VCaP (cell line): ENCODE measurements at regions not wholly inside any gene's neighbourhood (a gene's known extent, or its start where the extent isn't known, plus 50 kb on each side); places are given as distances from the start of the nearest gene placed in this dataset.
"Not testable (repeated sequence)": the region's sequence is repeated elsewhere in the genome, so short reads cannot be mapped to it uniquely, and the experiment has no call there.

Experiments
- H3K27ac ChIP-seq: fragments of 450-650 bp; 2 replicates; pipeline ENCODE4 v1.5.1; 2017
- CTCF ChIP-seq: fragments of 450-650 bp; conservative IDR thresholded peaks from 2 replicates; pipeline ENCODE4 v1.5.1; 2017; ENCODE audit warnings: mild to moderate bottlenecking, moderate library complexity

GRCh38 chr1:65082346-65083040, 65.5 kb upstream of the AK4 start:
- TF ChIP-seq CTCF: no peak
- no peak overlapping the region for H3K27ac ChIP-seq

- H3K27ac ChIP-seq: no peak overlapping the region
- TF ChIP-seq CTCF: no peak
Observed at GRCh38 chr1:65083263-65083896, 64.6 kb upstream of the AK4 start.

GRCh38 chr1:65084066-65084465, 63.9 kb upstream of the AK4 start:
- no peak overlapping the region for H3K27ac ChIP-seq
- TF ChIP-seq CTCF: no peak

GRCh38 chr1:65087519-65087918, 60.5 kb upstream of the AK4 start:
- not testable (repeated sequence) for H3K27ac ChIP-seq

GRCh38 chr1:65090406-65090805, 57.6 kb upstream of the AK4 start:
- TF ChIP-seq CTCF: no peak
- no peak overlapping the region for H3K27ac ChIP-seq

- no peak overlapping the region for H3K27ac ChIP-seq
- no peak for TF ChIP-seq CTCF
Observed at GRCh38 chr1:65092691-65093090, 55.3 kb upstream of the AK4 start.

DNA sequence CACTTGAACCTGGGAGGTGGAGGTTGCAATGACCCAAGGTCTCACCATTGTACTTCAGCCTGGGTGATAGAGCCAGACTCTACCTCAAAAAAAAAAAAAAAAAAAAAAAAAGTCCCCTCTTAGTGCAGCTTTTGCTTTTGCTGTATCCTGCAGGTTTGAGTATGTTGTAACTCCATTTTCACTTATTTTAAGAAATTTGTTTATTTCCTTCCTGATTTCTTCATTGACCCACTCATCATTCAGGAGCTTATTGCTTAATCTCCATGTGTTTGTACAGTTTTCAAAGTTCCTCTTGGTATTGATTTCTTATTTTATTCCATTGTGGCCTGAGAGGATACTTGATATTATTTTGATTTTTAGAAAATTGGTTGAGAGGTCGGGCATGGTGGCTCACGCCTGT, 50.9 kb upstream of the AK4 start:
- no peak for TF ChIP-seq CTCF
- no peak overlapping the region for H3K27ac ChIP-seq
